Panc1 (cell line): ENCODE measurements at regions not wholly inside any gene's neighbourhood (a gene's known extent, or its start where the extent isn't known, plus 50 kb on each side); places are given as distances from the start of the nearest gene placed in this dataset.

Experiments
- ATAC-seq: fragments of 200-7000 bp; cut with Tn5 transposase; 2 replicates; pipeline ENCODE4 v1.9.1; 2020; ENCODE audit warnings: mild to moderate bottlenecking, moderate library complexity
- BruUV-seq: library from RNA; stranded (reverse); fragments of 400-500 nt; replicated peaks from 2 replicates; lab custom pipeline; 2021; lab: Mats Ljungman, UMichigan
- CTCF ChIA-PET: fragments of 300-600 bp; sonication (Branson Sonifier 250); formaldehyde crosslinking; loops from one replicate; lab custom pipeline; 2022; ENCODE audit warnings: antibody characterized with exemption; lab: Charles Lee
- POLR2A ChIA-PET: fragments of 300-600 bp; sonication (Branson Sonifier 250); formaldehyde crosslinking; loops from one replicate; lab custom pipeline; 2022; ENCODE audit warnings: antibody characterized with exemption; lab: Charles Lee
- DNase-seq: peaks from one replicate; pipeline ENCODE4 v3.0.0-alpha.2; 2010; ENCODE audit warnings: low read depth, low spot score
- H3K27ac ChIP-seq: 2 replicates; pipeline ENCODE4 v1.5.1; 2011; ENCODE audit warnings: mild to moderate bottlenecking, low read length, inconsistent platforms
- H3K27me3 ChIP-seq: fragments of 200-500 bp; sonication (Bioruptor generic); 2 replicates; pipeline ENCODE4 v1.6.0; 2014; ENCODE audit warnings: low read length, inconsistent platforms; ENCODE audit not compliant: control insufficient read depth, insufficient read depth
- H3K36me3 ChIP-seq: fragments of 200-500 bp; sonication (Bioruptor generic); 2 replicates; pipeline ENCODE4 v1.5.1; 2014; ENCODE audit warnings: inconsistent platforms, mild to moderate bottlenecking, low read length, moderate library complexity; ENCODE audit not compliant: control insufficient read depth, insufficient read depth
- H3K4me1 ChIP-seq: 2 replicates; pipeline ENCODE4 v1.5.1; 2011; ENCODE audit warnings: inconsistent platforms, mild to moderate bottlenecking, low read length, moderate library complexity; ENCODE audit not compliant: control insufficient read depth, insufficient read depth
- H3K4me3 ChIP-seq, 2 experiments: 2 replicates each; pipeline ENCODE4 v1.5.1; 2011 to 2012; ENCODE audit warnings: low read depth in 2 of 2, low read length in 2 of 2, mild to moderate bottlenecking in 2 of 2, inconsistent platforms in 1 of 2, moderate library complexity in 1 of 2
- H3K9me3 ChIP-seq: fragments of 200-500 bp; sonication (Bioruptor generic); 2 replicates; pipeline ENCODE4 v1.5.1; 2014; ENCODE audit warnings: low read depth, mild to moderate bottlenecking, inconsistent platforms, low read length, moderate library complexity; ENCODE audit not compliant: control insufficient read depth, insufficient read depth
- POLR2AphosphoS5 ChIP-seq: IDR thresholded peaks from 2 replicates; pipeline ENCODE4 v1.6.1; 2012; ENCODE audit warnings: mild to moderate bottlenecking, low read depth, low read length, moderate library complexity
- REST ChIP-seq, 2 experiments: IDR thresholded peaks; 2 replicates each; pipeline ENCODE4 v1.6.1; 2011 to 2012; ENCODE audit warnings: low read depth in 2 of 2, control low read depth in 1 of 2, low read length in 1 of 2, mild to moderate bottlenecking in 1 of 2, moderate library complexity in 1 of 2; ENCODE audit not compliant: insufficient read depth in 1 of 2
- SIN3A ChIP-seq: IDR thresholded peaks from 2 replicates; pipeline ENCODE4 v1.6.1; 2012; ENCODE audit warnings: low read depth, mild to moderate bottlenecking, low read length, moderate library complexity, borderline replicate concordance; ENCODE audit not compliant: insufficient read depth
- TCF7L2 ChIP-seq: IDR thresholded peaks from 2 replicates; pipeline ENCODE4 v1.6.1; 2011; ENCODE audit warnings: mild to moderate bottlenecking, low read depth, low read length, inconsistent platforms
- in situ Hi-C: cut with HindIII; loops from 2 replicates; pipeline ENCODE4 v1.10.0; 2016; ENCODE audit warnings: low sequenced_read_pairs, low pct_unique_long_range_greater_than_20kb
- intact Hi-C: fragments of 100-400 bp; cut with micrococcal nuclease; formaldehyde crosslinking; loops from one replicate; pipeline ENCODE4 v1.10.0; 2022; ENCODE audit not compliant: unreplicated experiment
- TF ChIP-seq, protein P1 (sequence below): fragments of 450-650 bp; IDR thresholded peaks from 2 replicates; pipeline ENCODE4 v1.5.1; 2017; ENCODE audit warnings: mild to moderate bottlenecking

- CTCF ChIA-PET, result no interaction called here
- no peak for ATAC-seq
- Histone ChIP-seq H3K36me3 (no peaks in the 10 kb centered on the region), H3K27ac (no peak overlapping the region), H3K4me1 (no peaks in the 10 kb centered on the region), H3K4me3 (no peak overlapping the region), H3K27me3 (no peaks in the 10 kb centered on the region), H3K9me3 (no peaks in the 10 kb centered on the region)
- POLR2A ChIA-PET, result no interaction called here
- no TSS peak for BruUV-seq
- intact Hi-C loops, result no loop called here
- in situ Hi-C loops, result no loop called here
- no peak for DNase-seq
- no peak for TF ChIP-seq SIN3A
- TF ChIP-seq, protein P1, sequence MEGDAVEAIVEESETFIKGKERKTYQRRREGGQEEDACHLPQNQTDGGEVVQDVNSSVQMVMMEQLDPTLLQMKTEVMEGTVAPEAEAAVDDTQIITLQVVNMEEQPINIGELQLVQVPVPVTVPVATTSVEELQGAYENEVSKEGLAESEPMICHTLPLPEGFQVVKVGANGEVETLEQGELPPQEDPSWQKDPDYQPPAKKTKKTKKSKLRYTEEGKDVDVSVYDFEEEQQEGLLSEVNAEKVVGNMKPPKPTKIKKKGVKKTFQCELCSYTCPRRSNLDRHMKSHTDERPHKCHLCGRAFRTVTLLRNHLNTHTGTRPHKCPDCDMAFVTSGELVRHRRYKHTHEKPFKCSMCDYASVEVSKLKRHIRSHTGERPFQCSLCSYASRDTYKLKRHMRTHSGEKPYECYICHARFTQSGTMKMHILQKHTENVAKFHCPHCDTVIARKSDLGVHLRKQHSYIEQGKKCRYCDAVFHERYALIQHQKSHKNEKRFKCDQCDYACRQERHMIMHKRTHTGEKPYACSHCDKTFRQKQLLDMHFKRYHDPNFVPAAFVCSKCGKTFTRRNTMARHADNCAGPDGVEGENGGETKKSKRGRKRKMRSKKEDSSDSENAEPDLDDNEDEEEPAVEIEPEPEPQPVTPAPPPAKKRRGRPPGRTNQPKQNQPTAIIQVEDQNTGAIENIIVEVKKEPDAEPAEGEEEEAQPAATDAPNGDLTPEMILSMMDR, result no peak
- no peak for TF ChIP-seq TCF7L2
- TF ChIP-seq POLR2AphosphoS5, result no peak
- TF ChIP-seq REST (IDR thresholded peaks at IDR 0.05; ENCODE audit: insufficient read depth in 1 of 2, low read depth in 2 of 2, low read length in 1 of 2), result no peak
Measured at GRCh38 chr10:35768731-35769130, 126.6 kb upstream of the FZD8 start.

DNA sequence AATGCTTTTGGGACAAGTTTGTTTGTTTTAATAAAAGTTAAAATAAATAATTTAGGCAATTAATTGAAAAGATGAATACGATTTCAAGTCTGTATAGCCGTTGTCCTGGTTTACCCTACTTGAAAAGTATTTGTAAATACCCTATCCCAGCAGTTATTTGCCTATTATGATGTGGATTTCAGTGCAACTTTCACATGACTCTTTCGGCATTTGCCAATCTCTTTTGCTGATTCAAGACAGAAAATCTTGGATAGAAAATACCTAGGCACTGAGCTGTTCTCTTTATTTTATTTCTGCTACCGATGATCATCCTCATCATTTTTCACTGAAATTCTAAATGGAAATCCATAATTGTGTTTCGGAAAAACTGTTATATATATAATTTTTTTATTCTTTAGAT lies 125.9 kb upstream of the FZD8 start:
- ChIA-PET POLR2A (no interaction called here), CTCF (no interaction called here)
- H3K27ac ChIP-seq, result no peak overlapping the region
- ATAC-seq (no peak), DNase-seq (no peak)
- no peaks in the 10 kb centered on the region for H3K36me3 ChIP-seq
- in situ Hi-C loops, result no loop called here
- no peak overlapping the region for H3K4me3 ChIP-seq
- no peaks in the 10 kb centered on the region for H3K9me3 ChIP-seq
- H3K27me3 ChIP-seq, result no peaks in the 10 kb centered on the region
- H3K4me1 ChIP-seq, result no peaks in the 10 kb centered on the region
- no peak for TF ChIP-seq POLR2AphosphoS5
- no peak for TF ChIP-seq REST (IDR thresholded peaks at IDR 0.05; ENCODE audit: insufficient read depth in 1 of 2, low read depth in 2 of 2, low read length in 1 of 2)
- TF ChIP-seq SIN3A, result no peak
- TF ChIP-seq, protein P1, result no peak
- no peak for TF ChIP-seq TCF7L2
- intact Hi-C loops, result no loop called here
- no TSS peak for BruUV-seq
